HG03565 (cell line): ENCODE measurements at regions not wholly inside any gene's neighbourhood (a gene's known extent, or its start where the extent isn't known, plus 50 kb on each side); places are given as distances from the start of the nearest gene placed in this dataset.
"Not testable (repeated sequence)": the region's sequence is repeated elsewhere in the genome, so short reads cannot be mapped to it uniquely, and the experiment has no call there.

ENCODE experiments used
- ATAC-seq: cut with Tn5 transposase; IDR thresholded peaks from one replicate; pipeline ENCODE4 v1.9.1; 2021; ENCODE audit warnings: mild to moderate bottlenecking, moderate library complexity; ENCODE audit not compliant: unreplicated experiment

DNA sequence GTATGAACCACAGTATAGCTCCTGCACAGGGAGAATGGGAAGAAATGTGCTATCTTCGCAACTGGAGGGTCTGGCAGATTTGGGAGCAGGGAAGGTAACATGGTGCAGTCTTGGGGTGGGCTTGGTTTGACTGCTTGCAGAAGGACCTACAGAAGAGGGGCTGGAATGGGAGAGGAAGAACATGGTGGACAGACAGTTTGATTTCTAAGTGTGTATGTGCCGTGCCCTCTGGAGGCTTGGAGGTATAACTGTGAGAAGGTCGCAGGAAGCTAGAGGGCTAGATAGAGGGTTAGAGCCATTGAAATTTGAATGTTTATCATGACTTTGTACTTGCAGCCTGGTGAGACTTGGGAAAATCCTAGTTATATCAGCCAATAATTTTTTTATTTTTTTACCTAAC lies 169.2 kb downstream of the SQOR start:
- ATAC-seq, result no peak

DNA sequence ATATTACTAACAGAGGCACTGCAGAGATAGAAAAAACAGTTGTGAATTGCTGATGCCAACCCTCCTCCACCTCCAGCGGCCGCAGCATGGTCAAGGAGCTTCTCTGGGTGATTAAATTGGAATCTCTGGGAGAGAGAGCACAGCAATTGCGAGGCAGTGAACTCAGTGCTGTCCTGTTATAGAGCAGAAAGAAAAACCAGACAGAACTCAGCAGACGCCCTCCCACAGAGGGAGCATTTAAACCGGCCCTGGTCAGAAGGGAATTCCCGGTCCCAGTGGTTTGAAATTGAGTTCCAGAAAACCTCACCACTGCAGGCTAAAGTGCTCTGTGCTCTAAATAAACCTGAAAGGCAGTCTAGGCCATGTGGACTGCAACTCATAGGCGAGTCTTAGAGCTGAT lies 175.4 kb downstream of the SQOR start:
- no peak for ATAC-seq

DNA sequence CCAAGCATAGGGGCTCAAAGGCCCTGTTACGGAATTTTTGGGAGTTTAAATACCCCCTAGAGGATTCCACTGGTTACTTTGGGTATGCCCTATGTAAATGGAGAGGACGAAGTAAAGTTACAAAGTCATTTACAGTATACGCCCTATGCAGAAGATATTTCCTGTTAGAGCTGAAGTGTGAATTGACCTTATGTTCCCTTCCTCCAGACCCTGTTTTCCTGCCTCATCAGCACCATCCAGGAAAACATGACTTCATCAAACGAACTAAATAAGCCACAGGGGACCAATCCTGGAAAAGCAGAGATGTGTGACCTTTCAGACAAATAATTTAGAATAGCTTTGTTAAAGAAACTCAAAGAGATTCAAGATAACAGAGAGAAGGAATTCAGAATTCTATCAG lies 177.4 kb downstream of the SQOR start:
- no peak for ATAC-seq

DNA sequence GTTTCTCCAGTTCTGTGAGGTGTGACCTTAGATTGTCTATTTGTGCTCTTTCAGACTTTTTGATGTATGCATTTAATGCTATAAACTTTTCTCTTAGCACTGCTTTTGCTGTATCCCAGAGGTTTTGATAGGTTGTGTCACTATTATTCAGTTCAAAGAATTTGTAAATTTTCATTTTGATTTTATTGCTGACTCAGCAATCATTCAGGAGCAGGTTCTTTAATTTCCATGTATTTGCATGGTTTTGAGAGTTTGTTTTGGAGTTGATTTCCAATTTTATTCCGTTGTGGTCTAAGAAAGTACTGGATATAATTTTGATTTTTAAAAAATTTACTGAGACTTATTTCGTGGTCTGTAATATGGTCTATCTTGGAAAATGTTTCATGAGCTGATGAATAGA lies 182.7 kb downstream of the SQOR start:
- ATAC-seq, result not testable (repeated sequence)

DNA sequence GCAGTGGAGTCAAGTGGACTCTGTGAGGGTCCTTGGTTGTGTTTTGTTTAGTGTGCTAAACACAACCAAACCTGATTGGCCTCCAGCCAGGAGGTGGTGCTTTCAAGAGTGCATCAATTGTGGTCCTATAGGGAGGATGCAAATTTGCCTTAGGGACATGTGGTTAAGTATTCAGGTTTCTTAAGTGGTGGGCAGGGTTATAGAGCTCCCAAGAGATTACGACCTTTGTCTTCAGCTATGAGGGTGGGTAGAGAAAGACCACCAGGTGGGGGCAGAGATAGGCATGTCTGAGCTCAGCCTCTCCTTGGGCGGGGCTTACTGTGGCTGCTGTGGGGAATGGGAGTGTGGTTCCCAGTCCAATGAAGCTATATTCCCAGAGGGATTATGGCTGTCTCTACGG lies 186.6 kb downstream of the SQOR start:
- no peak for ATAC-seq

DNA sequence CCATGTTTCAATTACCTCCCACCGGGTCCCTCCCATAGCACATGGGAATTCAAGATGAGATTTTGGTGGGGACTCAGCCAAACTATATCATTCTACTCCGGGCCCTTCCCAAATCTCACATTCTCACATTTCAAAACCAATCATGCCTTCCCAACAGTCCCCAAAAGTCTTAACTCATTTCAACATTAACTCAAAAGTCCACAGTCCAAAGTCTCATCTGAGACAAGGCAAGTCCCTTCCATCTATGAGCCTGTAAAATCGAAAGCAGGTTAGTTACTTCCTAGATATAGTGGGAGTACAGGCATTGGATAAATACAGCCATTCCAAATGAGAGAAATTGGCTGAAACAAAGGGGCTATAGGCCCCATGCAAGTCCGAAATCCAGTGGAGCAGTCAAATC lies 188.1 kb downstream of the SQOR start:
- not testable (repeated sequence) for ATAC-seq

DNA sequence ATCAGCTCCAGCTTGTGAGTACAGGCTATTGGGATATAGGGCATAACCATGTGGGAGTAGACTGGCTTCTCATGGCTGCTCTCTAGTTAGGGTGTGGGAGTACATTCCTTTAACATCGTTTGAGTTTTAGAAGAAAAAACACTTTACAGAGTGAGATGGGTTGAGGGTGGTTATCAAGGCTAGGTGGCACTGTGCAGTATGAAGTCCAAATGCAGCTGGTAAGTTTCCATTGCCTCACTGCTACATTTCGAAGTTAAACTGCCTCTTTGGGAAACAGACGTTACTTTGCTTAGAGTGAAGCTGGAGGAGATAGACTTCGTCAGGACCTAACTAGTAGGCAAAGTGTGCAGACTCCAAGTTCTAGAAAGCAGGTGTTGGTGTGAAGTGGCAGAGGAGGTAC lies 192.4 kb downstream of the SQOR start:
- ATAC-seq, result no peak

DNA sequence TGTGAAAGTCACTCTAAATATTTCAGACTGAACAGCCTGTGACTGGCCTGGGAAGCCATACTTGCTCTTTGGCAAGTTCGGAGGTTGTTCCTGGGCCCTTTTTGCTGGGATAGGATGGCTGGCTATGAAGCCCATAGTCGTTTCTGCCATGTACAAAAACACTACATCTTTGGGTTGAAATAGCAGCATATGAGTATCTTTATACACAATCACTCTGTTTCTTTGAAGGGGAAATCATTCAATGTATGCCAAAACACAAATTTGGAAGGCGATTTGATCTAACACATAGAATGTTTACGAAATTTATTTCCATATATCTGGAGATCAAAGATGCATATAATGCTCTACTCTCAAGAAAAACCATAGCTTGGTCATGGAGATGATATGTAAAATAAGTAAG lies 192.9 kb downstream of the SQOR start:
- ATAC-seq, result no peak

DNA sequence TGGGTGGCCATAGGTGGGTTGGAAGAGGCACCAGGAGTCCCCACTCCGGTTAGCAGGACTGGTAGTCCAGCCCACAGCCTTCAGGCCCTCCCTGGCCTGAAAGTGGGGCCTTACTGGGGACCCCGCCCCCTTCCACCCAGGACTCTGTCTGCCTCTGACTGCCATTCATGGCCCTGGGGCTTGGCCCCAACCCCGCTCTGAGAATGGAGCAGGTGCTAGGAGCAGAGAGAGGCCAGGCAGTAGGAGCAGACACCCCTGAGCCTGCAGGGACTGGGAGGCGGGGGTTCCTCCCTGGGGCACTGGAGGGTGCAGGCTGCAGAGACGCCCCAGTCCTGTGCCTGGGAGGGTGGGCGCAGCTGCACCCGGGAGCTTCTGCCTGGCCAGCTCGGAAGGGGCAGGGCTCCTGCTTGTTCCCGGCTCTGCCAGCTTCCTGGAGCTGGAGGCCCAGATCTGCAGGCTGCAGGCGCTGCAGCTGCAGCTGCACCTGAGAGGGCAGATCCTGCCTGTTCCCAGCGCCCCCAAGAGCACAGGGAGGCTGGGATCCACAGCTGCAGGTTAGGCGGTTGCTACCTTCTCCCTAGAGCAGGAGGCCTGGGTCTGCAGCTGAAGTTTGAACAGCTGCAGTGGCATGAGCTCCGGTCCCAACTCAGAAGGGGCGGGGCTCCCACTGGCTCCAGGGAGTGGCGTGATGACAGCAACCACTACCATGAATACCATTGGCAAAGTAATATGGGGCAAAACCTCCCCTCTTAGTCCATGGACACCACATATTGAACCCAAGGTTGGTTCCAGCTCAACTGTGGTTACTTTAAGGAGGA lies 194.7 kb downstream of the SQOR start:
- ATAC-seq, result no peak

DNA sequence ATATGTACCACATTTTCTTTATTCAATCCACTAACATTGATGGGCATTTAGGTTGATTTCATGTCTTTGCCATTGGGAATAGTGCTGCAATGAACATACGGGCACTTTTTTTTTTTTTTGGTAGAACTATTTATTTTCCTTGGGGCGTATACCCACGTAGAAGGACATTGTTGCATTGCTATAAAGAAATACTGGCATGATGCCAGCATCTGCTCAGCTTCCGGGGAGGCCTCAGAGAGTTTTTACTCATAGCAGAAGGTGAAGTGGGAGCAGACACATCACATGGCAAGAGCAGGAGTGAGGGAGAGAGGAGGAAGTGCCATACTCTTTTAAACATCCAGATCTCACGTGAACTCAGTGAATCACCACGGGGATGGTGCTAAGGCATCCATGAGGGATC lies 197.0 kb downstream of the SQOR start:
- no peak for ATAC-seq

DNA sequence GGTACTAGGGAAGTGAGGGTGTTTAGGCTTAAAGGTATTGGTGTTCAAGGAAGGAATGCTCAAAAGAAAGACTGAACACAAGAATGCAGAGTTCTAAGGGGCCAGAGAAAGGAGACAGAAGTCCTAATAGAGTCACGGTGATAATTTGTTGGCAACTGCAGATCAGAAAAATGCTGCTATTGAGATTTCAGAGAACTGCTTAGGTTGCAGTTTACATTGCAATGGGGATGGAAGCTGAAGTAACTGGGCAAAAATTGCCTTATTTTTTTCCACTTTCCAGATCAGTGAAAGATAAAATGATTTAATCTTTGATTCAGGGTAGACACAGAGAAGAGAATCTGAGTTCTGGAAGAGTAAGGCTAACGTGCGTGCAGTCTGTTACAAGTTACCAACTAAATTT lies 199.8 kb downstream of the SQOR start:
- ATAC-seq, result no peak

DNA sequence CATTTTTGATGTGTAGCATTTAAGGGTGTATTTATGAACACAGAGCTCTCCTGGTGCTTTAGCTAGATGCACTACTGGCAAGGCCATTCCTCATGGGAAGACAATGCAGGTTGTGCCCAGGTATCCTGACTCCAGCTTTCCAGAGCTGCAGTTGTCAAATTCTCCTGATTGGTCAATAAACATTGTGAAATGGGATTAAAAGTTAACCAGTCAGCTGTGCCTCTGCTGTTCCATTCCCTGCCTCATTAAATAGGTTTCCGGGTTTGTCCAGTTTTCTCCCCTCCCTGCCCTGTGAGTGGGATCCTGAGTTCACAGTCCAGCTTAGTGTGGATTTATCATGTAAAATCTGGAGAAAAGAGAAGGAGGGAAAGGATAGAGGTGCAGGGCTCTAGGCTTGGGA lies 207.3 kb downstream of the SQOR start:
- ATAC-seq, result no peak

DNA sequence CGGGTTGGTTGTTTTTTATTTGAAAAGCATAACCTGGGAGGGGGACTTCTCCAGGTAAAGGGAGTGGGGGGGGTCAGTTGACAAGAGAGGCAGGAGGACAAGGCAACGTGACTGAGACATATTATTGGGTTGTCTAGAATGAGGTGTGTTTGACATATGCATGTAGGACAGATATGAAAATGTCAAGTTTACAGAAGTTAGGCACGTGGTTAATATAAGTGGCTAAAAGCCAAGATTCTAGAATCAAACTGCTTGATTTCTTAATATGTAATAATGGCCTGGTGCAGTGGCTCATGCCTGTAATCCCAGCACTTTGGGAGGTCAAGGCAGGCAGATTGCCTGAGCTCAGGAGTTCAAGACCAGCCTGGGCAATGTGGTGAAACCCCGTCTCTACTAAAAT lies 212.8 kb downstream of the SQOR start:
- no peak for ATAC-seq

DNA sequence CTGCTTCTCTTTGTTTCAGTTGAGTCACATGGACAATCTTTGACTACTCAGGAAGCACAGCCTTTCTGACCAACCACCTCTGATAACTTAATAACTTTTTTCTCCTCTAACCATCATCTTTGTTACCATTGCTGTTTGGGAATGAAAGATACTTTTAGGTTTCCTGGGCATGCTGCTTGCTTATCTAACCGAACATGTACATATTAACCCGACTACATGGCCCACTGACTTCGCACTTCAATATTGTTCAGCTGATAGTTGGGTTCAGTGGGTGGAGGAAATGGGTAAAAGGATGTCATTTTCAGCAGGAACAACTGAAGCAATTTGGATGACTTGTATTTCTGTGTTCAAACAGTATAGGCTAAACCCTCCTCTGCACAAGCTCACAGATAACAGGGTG lies 214.3 kb downstream of the SQOR start:
- ATAC-seq, result no peak

DNA sequence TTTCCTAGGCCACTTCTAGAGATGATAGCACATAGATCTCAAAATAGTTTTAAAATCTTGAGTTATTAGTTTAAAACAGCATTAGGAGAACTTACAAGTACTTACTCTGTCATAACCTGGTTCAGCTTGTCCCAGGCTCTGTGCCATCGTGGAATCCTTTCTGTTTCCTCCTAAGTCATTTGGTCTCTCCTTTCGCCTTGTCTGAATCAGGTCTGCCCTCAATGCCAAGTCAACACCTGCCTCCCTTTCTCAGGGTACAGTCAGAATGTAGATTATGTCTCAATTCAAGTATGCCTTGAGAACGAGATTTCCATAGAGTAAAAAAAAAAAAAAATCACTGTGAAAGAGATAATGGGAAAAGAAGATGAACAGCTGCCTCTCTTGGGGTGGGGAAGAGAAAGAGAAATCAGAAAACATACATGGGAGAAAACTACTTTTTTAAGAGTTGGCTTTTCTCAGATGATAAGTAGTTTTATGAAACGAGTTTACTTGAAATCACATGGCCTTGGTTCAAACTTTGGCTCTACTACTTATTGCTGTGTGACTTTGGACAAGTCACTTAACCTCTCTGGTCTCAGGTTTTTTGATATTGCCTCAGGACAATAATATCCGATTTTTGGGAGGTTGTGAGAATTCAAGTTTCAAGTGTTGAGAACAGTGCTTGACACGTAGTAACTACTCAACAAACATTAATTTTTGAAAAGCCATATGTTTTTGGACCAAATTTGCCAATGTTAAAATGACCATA lies 219.8 kb downstream of the SQOR start:
- no peak for ATAC-seq

DNA sequence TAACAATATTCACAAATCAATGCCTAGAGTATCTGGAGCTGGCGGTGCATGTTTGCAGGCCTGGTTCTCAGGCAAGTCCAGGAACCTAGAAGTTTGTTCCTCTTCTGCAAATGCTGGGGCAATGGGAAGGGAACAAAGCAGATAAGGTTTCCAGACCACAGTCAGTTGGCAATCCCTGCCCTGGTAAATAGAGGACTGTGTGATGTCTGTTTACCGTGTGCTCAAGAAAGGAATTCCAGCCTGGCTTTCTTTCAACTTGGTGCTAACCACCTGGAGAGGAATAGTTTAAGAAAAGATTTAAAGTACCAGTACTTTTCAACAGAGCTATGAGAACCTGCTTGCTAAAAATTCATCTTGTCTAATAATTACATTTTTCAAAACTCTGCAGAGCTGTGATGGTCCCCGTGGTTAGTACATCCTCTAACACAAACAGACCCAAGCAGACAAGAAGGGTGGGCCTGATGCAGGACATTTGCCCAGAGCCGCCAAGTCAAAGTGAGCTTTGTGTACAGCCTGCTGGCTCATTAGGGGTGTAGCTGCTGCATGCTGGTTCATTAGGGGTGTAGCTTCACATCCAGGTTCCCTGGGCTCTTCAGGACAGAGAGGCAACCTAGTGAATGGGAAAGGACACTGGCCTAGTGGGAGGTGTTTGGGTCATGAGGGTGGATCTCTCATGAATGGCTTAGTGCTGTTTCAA lies 220.5 kb downstream of the SQOR start:
- ATAC-seq, result no peak

DNA sequence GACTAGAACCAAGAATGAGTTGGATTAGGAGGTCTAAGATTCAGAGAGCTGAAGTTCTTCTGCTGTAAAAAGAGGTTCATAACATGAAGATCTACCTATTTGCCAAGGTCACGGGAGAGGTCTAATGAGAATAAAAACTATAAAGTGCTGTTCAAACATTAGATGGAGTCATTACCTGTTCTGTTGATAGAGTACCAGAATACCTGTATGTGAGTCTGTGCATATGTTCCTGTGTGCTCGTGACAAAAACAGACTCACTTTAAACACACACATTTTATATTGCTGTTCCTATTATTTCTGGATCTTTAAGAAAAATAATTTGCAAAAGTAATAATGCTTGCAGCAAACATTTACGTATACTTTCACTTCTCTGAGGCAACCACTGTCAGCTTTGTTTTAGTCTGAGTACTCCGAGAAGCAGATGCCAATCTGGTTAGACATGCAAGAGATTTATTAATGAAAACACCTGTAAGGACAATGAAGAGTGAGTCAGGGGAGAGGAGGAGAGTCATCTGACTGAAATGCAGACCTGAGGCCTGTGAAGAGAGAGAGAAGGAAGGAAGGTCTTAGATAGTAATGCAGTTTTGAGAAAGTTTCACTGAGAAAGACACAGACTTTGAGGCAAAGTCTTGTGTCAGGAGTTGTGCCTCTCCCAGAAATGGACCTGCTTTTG lies 221.2 kb downstream of the SQOR start:
- ATAC-seq, result no peak

DNA sequence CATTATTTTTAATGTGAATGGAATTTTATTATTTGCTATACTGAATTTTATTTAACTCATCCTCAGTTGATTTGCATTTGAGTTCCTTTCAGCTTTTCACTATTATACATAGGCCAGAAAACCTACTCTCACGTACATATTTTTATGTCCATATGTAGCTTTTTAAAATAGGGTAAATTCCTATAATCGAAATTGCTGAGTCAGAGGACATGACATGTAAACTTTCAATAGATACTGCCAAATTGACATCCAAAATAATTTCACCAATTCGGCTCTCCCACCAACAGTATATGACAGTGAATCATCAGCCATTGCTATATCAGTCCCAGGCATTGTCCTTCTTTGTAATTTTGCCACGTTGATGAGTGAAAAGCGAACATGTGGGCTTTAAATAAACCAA lies 222.5 kb downstream of the SQOR start:
- ATAC-seq, result no peak

DNA sequence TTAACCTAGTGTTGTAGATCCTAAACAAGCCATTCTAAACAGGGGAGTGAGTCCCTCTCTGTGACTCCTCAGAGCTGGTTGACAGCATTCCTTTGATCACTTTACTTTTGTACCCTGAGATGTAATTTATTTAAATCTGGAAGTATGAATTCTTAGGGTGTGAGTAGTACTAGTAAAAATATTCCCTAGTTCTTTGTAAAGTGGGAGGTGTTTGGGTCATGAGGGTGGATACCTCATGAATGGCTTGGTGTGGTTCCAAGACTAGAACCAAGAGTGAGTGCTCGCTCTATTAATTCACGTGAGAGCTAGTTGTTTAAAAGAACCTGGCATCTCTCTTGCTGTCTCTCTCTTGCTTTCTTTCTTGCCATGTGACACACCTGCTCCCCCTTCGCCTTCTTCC lies 223.7 kb downstream of the SQOR start:
- no peak for ATAC-seq

DNA sequence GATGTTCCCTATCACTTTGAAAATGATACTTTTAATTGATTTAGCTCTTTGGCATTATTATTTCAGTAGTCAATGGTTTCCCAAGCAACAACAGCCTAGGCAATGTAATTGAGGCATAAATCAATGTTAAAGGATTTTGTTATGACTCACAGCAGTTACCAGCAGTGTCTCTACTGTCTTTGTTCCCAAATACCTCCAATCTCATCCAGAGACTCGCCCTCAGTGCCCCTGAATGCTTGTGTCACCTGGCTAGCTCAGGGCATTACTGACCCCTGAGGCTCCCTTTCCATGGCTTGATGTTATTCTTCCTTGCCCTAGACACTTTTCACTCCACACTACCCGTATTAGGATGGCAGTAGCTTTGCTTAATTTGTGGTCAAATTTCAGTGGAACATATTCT lies 227.2 kb downstream of the SQOR start:
- no peak for ATAC-seq

DNA sequence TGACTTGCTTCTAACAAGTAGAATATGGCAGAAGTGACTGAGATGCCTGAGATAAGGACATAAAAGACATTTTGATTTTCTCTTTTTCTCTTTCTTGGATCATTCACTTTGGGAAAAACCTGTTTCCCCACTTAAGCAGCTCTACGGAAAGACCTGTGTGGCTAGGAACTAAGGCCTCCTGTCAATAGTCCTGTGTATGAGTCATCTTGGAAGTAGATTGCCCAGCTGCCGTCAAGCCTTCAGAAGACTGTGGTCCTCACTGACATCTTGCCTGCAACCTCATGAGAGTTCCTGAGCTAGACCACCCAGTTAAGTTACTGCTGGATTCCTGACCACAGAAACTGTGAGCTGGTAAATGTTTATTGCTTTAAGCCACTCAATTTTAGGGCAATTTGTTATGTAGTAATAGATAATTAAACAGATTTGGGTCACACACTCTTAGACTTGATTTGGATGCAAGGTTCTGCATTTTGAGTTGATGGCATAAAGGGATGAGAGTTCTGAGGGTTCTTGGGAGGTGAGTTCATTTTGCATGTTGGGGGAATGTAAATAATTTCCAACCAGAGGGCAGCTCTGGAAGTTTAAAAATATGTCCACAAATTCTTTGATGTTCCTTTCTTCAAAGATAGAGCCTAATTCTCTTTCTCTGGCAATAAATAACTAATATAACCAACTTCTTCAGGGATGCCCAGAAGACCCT lies 229.2 kb downstream of the SQOR start:
- no peak for ATAC-seq
